GM12878 (cell line): ENCODE measurements at regions not wholly inside any gene's neighbourhood (a gene's known extent, or its start where the extent isn't known, plus 50 kb on each side); places are given as distances from the start of the nearest gene placed in this dataset.
A peak's percentile ranks its signal among the peaks of the same experiment; 100 is the strongest.
"Not testable (repeated sequence)": the region's sequence is repeated elsewhere in the genome, so short reads cannot be mapped to it uniquely, and the experiment has no call there.

Source experiments
- ATAC-seq: fragments of 200-7000 bp; cut with Tn5 transposase; 3 replicates; pipeline ENCODE4 v1.9.1; 2020; ENCODE audit warnings: mild to moderate bottlenecking, moderate library complexity
- BruUV-seq: library from RNA; stranded (reverse); fragments of 400-500 nt; replicated peaks from 2 replicates; lab custom pipeline; 2021; lab: Mats Ljungman, UMichigan
- CTCF ChIA-PET: fragments of 300-600 bp; sonication (Branson Sonifier 250); formaldehyde crosslinking; extraction: SDS; loops from one replicate; lab custom pipeline; 2021; ENCODE audit warnings: inconsistent platforms; lab: Yijun Ruan, JAX
- POLR2A ChIA-PET: fragments of 350-600 bp; formaldehyde crosslinking; extraction: SDS; loops from one replicate; lab custom pipeline; 2021; ENCODE audit warnings: inconsistent platforms; lab: Charles Lee
- RAD21 ChIA-PET: fragments of 300-600 bp; sonication (Branson Sonifier 250); formaldehyde crosslinking; loops from one replicate; lab custom pipeline; 2023; ENCODE audit warnings: antibody characterized with exemption; ENCODE audit not compliant: unreplicated experiment; lab: Charles Lee
- SMC1A ChIA-PET: fragments of 300-600 bp; sonication (Branson Sonifier 250); formaldehyde crosslinking; loops from one replicate; lab custom pipeline; 2023; ENCODE audit not compliant: unreplicated experiment, uncharacterized antibody; lab: Charles Lee
- DNase-seq: peaks from one replicate; pipeline ENCODE4 v3.0.0-alpha.2; 2011; ENCODE audit warnings: low read depth, low spot score
- FAIRE-seq: peaks from 3 replicates; lab custom pipeline; 2011; peaks lifted over from hg19 to GRCh38; lab: Jason Lieb, UNC
- H2AFZ ChIP-seq: 2 replicates; pipeline ENCODE4 v1.6.0; 2011; ENCODE audit warnings: low read depth, low read length, control low read depth; ENCODE audit not compliant: control insufficient read depth
- H3K27ac ChIP-seq: 2 replicates; pipeline ENCODE4 v1.5.1; 2011; ENCODE audit warnings: control low read depth; ENCODE audit not compliant: control insufficient read depth, insufficient read depth
- H3K27me3 ChIP-seq, 2 experiments: replicated peaks in 1 of 2; 2 replicates each; pipeline versions ENCODE4 v1.6.0 to v1.6.1; 2011; ENCODE audit warnings: low read length in 1 of 2; ENCODE audit not compliant: control insufficient read depth in 2 of 2, insufficient read depth in 2 of 2
- H3K36me3 ChIP-seq, 2 experiments: 2 replicates each; pipeline ENCODE4 v1.5.1; 2011; ENCODE audit warnings: low read length in 1 of 2; ENCODE audit not compliant: control insufficient read depth in 2 of 2, insufficient read depth in 2 of 2
- H3K4me1 ChIP-seq: 2 replicates; pipeline ENCODE4 v1.6.1; 2011; ENCODE audit warnings: mild to moderate bottlenecking, low read length, moderate library complexity, mixed read lengths; ENCODE audit not compliant: control insufficient read depth, insufficient read depth
- H3K4me2 ChIP-seq: 2 replicates; pipeline ENCODE4 v1.6.0; 2011; ENCODE audit warnings: control low read depth; ENCODE audit not compliant: control insufficient read depth, insufficient read depth
- H3K4me3 ChIP-seq: fragments of 200-600 bp; sonication (generic); 2 replicates; pipeline ENCODE4 v1.5.1; 2016
- H3K79me2 ChIP-seq: 2 replicates; pipeline ENCODE4 v1.6.0; 2011; ENCODE audit warnings: low read length; ENCODE audit not compliant: control insufficient read depth, insufficient read depth
- H3K9ac ChIP-seq: 2 replicates; pipeline ENCODE4 v1.8.0; 2011; ENCODE audit warnings: low read length, control low read depth, mixed read lengths; ENCODE audit not compliant: control insufficient read depth, insufficient read depth
- H3K9me3 ChIP-seq: replicated peaks from 3 replicates; pipeline ENCODE4 v1.5.1; 2011; ENCODE audit warnings: mild to moderate bottlenecking, low read length; ENCODE audit not compliant: control insufficient read depth, insufficient read depth
- H4K20me1 ChIP-seq: 2 replicates; pipeline ENCODE4 v1.6.0; 2011; ENCODE audit not compliant: control insufficient read depth, insufficient read depth
- WGBS: methylation state at CpG from one replicate; pipeline ENCODE4 v1.1.6; 2016; ENCODE audit warnings: low lambda C conversion rate; ENCODE audit not compliant: insufficient replicate concordance, insufficient coverage; ENCODE audit errors: missing lambda C conversion rate; 5-methylcytosine and 5-hydroxymethylcytosine counted together
- in situ Hi-C: fragments of 300-500 bp; cut with MboI; formaldehyde crosslinking; loops from 9 replicates; pipeline ENCODE4 v1.14.3; 2018; ENCODE audit warnings: mixed read lengths
- intact Hi-C: fragments of 100-400 bp; cut with micrococcal nuclease; formaldehyde crosslinking; loops from one replicate; pipeline ENCODE4 v1.14.2; 2022; ENCODE audit not compliant: unreplicated experiment

DNA sequence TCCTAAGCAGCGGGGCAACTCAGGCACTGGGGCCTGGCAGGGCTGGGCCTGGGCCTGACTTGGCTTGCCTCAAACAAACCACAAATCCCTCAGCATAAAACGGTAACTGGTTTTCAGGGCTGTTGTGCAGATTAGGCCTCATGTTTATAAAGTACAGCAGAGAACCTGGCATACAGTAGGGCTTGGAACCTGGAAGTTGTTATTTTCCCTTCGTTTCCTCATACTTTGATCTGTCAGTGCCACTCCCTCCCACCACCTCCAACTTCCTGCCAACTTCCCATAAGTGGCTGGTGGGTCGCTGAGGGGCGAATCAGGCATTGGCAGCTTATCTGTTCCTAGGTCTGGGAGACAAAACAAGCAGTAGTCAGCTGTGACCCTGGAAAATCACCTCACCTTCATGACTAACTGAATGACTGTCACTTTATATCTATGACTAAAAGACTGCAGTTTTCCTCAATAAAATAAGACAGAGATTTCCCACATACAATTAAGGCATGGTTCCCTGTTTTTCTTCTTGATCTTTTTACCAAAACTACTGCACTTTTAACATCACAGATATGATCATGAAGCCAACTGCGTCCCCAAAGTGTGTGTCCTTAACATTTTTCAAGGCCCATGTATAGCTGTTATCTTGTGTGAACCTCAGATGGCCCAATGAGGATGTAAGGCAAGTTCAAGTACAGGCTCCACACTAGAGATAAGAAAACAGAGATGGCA is 94.5 kb downstream of the TRIM69 start:
- WGBS = 81% methylated on average over 6 of the region's 6 CpGs
- H3K27me3 ChIP-seq, RAD21 ChIA-PET, intact Hi-C loops, H3K27ac ChIP-seq, ATAC-seq, H3K79me2 ChIP-seq, POLR2A ChIA-PET, CTCF ChIA-PET, H3K36me3 ChIP-seq, H2AFZ ChIP-seq, H3K9ac ChIP-seq, H3K4me2 ChIP-seq, H3K4me3 ChIP-seq, SMC1A ChIA-PET, DNase-seq, in situ Hi-C loops, H4K20me1 ChIP-seq, FAIRE-seq, H3K9me3 ChIP-seq, H3K4me1 ChIP-seq: not testable (repeated sequence)
- TSS peak; percentile 23 for BruUV-seq

DNA sequence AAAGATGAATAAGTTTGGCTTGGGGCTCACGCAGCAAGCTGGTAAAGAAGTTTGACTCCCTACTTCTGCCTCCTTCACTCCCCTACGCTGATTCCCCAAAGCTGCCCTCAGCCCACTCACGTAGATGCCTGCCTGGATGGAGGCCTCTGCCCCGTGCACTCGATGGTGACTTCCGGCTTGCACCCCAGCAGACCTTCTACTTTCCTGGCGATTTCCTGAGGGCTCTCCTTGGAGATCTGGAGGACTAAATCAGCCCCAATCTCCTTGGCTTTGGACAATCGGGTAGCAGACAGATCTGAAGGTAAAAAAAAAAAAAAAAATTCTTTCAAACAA is 95.0 kb downstream of the TRIM69 start:
- RAD21 ChIA-PET, ATAC-seq, intact Hi-C loops, CTCF ChIA-PET, in situ Hi-C loops, SMC1A ChIA-PET, H3K9me3 ChIP-seq, DNase-seq, H3K4me2 ChIP-seq, H4K20me1 ChIP-seq, H3K4me3 ChIP-seq, FAIRE-seq, BruUV-seq, H2AFZ ChIP-seq, POLR2A ChIA-PET, H3K4me1 ChIP-seq, H3K9ac ChIP-seq, H3K36me3 ChIP-seq, H3K27me3 ChIP-seq, H3K79me2 ChIP-seq, H3K27ac ChIP-seq: not testable (repeated sequence)
- 87% methylated on average over 8 of the region's 8 CpGs for WGBS

- H3K4me1 ChIP-seq, SMC1A ChIA-PET, H4K20me1 ChIP-seq, in situ Hi-C loops, ATAC-seq, H3K4me2 ChIP-seq, intact Hi-C loops, H3K36me3 ChIP-seq, DNase-seq, CTCF ChIA-PET, H3K79me2 ChIP-seq, H3K4me3 ChIP-seq, BruUV-seq, H3K27me3 ChIP-seq, H3K27ac ChIP-seq, POLR2A ChIA-PET, H3K9me3 ChIP-seq, RAD21 ChIA-PET, H2AFZ ChIP-seq, FAIRE-seq, H3K9ac ChIP-seq: not testable (repeated sequence)
- 69% methylated on average over 5 of the region's 5 CpGs for WGBS
Observed at GRCh38 chr15:44832133-44832532, 95.8 kb downstream of the TRIM69 start.

GRCh38 chr15:44833081-44833480 is 96.8 kb downstream of the TRIM69 start:
- CTCF ChIA-PET = interaction anchor here (0.7 kb wide), 1 partner anchor 82 kb away, joined by 3 read pairs; no protein-coding TSS in a partner anchor
- H3K4me3 ChIP-seq, intact Hi-C loops, H2AFZ ChIP-seq, H4K20me1 ChIP-seq, BruUV-seq, RAD21 ChIA-PET, in situ Hi-C loops, H3K36me3 ChIP-seq, POLR2A ChIA-PET, H3K4me2 ChIP-seq, H3K27ac ChIP-seq, H3K79me2 ChIP-seq, DNase-seq, H3K9me3 ChIP-seq, H3K4me1 ChIP-seq, H3K27me3 ChIP-seq, H3K9ac ChIP-seq, ATAC-seq, FAIRE-seq, SMC1A ChIA-PET: not testable (repeated sequence)
- 87% methylated on average over 5 of the region's 5 CpGs for WGBS
